Activated CD8-positive, alpha-beta memory T cell treated with anti-CD3 and anti-CD28 coated beads, Interleukin-2, amount 10 ng/mL, durations not matched to agents 7 days and 5 days (primary cell): ENCODE measurements at regions not wholly inside any gene's neighbourhood (a gene's known extent, or its start where the extent isn't known, plus 50 kb on each side); places are given as distances from the start of the nearest gene placed in this dataset.

Source experiments
- ATAC-seq: fragments of 150-1000 bp; cut with Tn5 transposase; one replicate; pipeline ENCODE4 v1.10.0; 2021; ENCODE audit warnings: moderate library complexity
- CTCF ChIA-PET: fragments of 350-600 bp; sonication (Branson Sonifier 250); formaldehyde crosslinking; loops from one replicate; lab custom pipeline; 2021; ENCODE audit warnings: antibody characterized with exemption; lab: Charles Lee
- DNase-seq: peaks from one replicate; pipeline ENCODE4 v3.0.0-alpha.2; 2020
- H3K27ac Mint-ChIP-seq: one replicate; pipeline ENCODE4 v1.8.0; 2021; ENCODE audit warnings: mild to moderate bottlenecking, mixed read lengths
- H3K27me3 Mint-ChIP-seq: one replicate; pipeline ENCODE4 v1.8.0; 2021; ENCODE audit warnings: mixed read lengths
- H3K36me3 Mint-ChIP-seq: one replicate; pipeline ENCODE4 v1.8.0; 2021; ENCODE audit warnings: mild to moderate bottlenecking, mixed read lengths
- H3K4me1 Mint-ChIP-seq: one replicate; pipeline ENCODE4 v1.8.0; 2021; ENCODE audit warnings: mixed read lengths
- H3K4me3 Mint-ChIP-seq: one replicate; pipeline ENCODE4 v1.8.0; 2021; ENCODE audit warnings: mild to moderate bottlenecking, moderate library complexity, mixed read lengths
- H3K9me3 Mint-ChIP-seq: one replicate; pipeline ENCODE4 v1.8.0; 2022; ENCODE audit warnings: low read depth, mixed read lengths

DNA sequence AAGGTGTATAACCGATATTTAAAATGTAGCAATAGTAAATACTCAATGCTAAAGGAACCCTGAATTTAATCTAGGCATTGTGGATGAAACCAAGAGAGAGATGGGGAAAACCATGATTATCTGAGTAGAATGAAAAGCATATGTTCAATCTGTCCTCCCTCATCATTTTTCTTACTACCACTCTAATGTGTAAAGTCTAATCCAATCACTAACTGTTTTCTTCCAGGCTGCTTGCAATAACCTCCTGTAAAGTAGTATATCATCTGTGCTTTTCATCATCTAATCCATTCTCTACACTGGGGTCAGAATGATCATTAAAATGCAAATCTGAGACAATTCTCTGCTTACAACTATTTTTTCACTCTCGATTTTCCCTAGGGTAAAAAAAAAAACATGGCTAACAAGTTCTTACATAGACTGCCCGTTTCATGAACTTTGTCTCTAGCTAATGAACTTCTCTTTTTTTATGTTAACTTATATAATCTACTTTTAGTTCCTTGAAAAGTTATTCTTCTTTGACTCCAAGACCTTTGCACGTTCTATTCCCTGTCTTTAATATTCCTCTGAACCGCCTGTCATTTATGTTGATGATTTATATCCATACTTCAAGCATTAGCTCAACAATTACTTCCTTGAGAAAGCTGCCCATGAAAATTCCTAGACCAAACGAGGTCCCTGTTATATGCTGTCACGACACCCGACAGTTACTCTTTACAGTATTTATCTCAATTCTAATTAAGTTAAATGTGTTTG, 94.7 kb upstream of the SLC8A1 start:
- no peak overlapping the region for H3K4me3 Mint-ChIP-seq

DNA sequence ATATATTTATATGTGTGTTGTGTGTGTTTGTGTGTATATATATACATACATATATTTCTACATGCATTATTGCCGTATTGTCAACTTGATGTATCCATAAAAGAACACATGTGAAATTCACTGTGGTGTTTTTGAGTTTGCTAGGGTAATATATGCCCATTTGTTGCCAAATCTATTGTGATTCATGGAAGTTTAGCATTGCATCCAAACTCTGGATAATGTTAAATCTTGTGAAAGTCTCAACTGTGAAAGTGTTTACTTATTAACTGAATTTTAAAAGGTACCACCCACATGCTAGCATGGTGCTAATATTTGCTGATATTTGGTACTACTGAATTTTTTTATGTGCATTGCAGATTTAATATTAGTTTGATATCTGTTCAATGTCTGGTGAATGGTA, 96.6 kb upstream of the SLC8A1 start:
- no peak overlapping the region for H3K4me3 Mint-ChIP-seq
- H3K27ac Mint-ChIP-seq = no peak overlapping the region
- DNase-seq (no peak), ATAC-seq (no peak)
- H3K36me3 Mint-ChIP-seq = no peaks in the 10 kb centered on the region
- H3K4me1 Mint-ChIP-seq = no peaks in the 10 kb centered on the region
- CTCF ChIA-PET = no interaction called here
- no peaks in the 10 kb centered on the region for H3K9me3 Mint-ChIP-seq
- H3K27me3 Mint-ChIP-seq = no peaks in the 10 kb centered on the region

More for the DNA sequence above, 94.7 kb upstream of the SLC8A1 start:
- ATAC-seq (no peak), DNase-seq (no peak)
- CTCF ChIA-PET = no interaction called here
- Mint-ChIP-seq H3K36me3 (no peaks in the 10 kb centered on the region), H3K27ac (no peak overlapping the region), H3K27me3 (no peaks in the 10 kb centered on the region), H3K9me3 (no peaks in the 10 kb centered on the region), H3K4me1 (no peaks in the 10 kb centered on the region)

DNA sequence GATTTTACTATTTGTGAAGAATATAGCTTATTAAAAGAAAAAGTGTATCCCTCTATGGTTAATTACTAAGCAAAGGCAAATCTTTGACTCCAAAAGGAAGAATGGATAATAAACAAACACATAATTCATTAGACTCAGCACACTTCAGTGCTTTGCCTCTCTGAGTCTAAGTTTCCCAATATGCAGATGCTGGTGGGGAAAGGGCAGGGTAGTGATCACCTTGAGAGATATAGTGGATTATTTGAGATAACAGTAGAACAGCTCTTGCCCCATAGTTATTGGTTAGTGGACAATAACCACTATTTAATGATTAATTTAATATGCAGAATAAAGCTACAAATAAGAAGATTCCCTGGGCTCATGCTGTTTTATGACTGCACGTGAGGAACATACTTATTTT, 98.2 kb upstream of the SLC8A1 start:
- no peak for DNase-seq
- H3K27ac Mint-ChIP-seq = no peak overlapping the region
- no peaks in the 10 kb centered on the region for H3K36me3 Mint-ChIP-seq
- H3K27me3 Mint-ChIP-seq = no peaks in the 10 kb centered on the region
- no peaks in the 10 kb centered on the region for H3K9me3 Mint-ChIP-seq
- H3K4me1 Mint-ChIP-seq = no peaks in the 10 kb centered on the region
- CTCF ChIA-PET = no interaction called here
- no peak overlapping the region for H3K4me3 Mint-ChIP-seq
- no peak for ATAC-seq

DNA sequence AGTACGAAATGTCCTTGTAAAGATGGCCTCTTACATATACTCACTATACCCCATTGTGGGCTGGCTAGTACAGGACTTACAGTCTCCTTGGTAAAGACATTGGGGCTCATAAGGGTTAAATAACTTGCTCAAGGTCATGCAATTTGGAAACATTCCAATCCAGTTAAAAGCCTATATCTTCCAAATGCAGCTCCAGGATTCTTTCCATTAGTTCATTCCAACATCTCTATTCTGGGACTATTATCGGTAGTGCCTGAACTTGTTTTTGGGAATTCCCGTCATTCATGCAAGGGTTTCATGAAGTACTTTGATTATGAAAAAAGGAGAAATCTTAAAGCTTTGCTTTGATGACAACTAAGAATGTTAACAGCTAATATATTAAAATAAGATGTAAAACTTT, 99.2 kb upstream of the SLC8A1 start:
- H3K27ac Mint-ChIP-seq = no peak overlapping the region
- no peaks in the 10 kb centered on the region for H3K9me3 Mint-ChIP-seq
- no peak for ATAC-seq
- no peaks in the 10 kb centered on the region for H3K27me3 Mint-ChIP-seq
- DNase-seq = no peak
- no peaks in the 10 kb centered on the region for H3K36me3 Mint-ChIP-seq
- CTCF ChIA-PET = no interaction called here
- H3K4me1 Mint-ChIP-seq = no peaks in the 10 kb centered on the region
- no peak overlapping the region for H3K4me3 Mint-ChIP-seq

DNA sequence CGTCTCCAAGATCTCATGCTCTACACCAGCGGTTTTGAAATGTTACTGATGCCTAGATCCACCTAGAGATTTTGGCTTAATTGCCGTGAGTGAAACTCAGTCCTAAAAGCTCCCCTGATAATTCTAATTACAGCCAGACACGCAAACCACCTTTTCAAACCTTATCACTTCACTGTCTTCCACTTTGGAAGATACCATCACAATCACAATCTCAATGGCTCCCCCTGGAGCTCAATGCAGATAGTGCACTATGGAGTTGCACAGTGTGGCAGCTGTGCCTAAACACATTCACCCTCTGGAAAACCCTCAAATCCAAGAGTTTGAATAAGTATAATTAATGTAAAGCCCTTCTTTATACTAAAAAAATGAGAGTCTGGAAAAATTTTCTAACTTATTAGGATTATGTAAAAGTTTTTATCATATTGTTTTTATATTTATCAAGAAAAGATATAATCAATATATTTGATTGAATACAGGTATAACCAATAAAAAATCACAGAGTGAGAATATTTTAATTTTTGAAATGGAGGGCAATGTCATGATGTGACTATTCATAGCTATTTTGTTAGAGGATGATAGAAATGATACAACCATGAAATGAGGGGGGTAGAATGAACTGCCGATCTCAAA, 102.9 kb upstream of the SLC8A1 start:
- ATAC-seq (peak; percentile 55), DNase-seq (peak; percentile 60)
- no peaks in the 10 kb centered on the region for H3K4me1 Mint-ChIP-seq
- no peaks in the 10 kb centered on the region for H3K9me3 Mint-ChIP-seq
- no peak overlapping the region for H3K4me3 Mint-ChIP-seq
- H3K27ac Mint-ChIP-seq = no peak overlapping the region
- H3K27me3 Mint-ChIP-seq = no peaks in the 10 kb centered on the region
- H3K36me3 Mint-ChIP-seq = no peaks in the 10 kb centered on the region
- CTCF ChIA-PET = interaction anchor here (0.7 to 1.7 kb wide), 5 partner anchors 10 to 642 kb away, joined by 3 to 26 read pairs (median 4); no protein-coding TSS in a partner anchor

DNA sequence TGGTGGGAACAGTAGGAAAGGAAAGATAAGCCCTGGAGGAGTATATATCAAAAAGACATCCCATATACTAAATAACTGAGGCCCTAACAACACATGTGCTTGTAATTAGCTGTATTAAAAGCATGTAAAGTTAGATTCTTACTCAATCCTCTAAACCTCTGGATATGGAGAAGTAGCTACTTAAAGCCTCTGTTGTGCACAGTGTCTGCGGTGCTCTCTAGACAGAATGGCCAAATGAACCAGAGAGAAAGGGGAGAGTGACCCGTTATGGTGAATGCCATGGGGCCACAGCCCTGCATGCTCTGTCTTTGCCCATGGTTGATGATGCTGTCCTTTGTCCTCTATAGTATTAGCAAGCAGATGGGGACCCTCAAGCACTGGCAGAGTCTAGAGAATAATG, 104.4 kb upstream of the SLC8A1 start:
- no peaks in the 10 kb centered on the region for H3K4me1 Mint-ChIP-seq
- ATAC-seq = no peak
- DNase-seq = no peak
- no peaks in the 10 kb centered on the region for H3K36me3 Mint-ChIP-seq
- H3K4me3 Mint-ChIP-seq = no peak overlapping the region
- H3K27ac Mint-ChIP-seq = no peak overlapping the region
- H3K27me3 Mint-ChIP-seq = no peaks in the 10 kb centered on the region
- CTCF ChIA-PET = no interaction called here
- no peaks in the 10 kb centered on the region for H3K9me3 Mint-ChIP-seq

DNA sequence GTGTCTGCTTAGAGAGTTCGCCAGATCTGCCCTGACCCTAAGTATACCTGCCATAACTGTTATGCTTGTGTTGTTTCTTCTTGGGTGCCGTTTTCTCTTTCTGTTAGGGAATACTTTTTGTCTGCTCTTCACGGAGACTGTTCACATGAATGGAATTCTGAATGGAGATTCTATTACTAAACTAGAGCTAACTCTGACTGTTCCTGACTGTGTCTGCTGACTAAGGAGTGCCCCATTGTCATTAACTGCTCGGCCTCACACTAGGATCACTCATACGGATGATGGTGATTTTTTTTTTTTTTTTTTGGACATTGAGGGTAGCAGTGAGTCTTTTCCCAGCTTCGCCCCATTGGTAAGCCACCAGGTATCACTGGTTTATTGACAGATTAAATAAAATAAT, 104.8 kb upstream of the SLC8A1 start:
- Mint-ChIP-seq H3K9me3 (no peaks in the 10 kb centered on the region), H3K4me1 (no peaks in the 10 kb centered on the region), H3K27me3 (no peaks in the 10 kb centered on the region), H3K4me3 (no peak overlapping the region), H3K36me3 (no peaks in the 10 kb centered on the region), H3K27ac (no peak overlapping the region)
- no peak for DNase-seq
- no peak for ATAC-seq
- CTCF ChIA-PET = no interaction called here

DNA sequence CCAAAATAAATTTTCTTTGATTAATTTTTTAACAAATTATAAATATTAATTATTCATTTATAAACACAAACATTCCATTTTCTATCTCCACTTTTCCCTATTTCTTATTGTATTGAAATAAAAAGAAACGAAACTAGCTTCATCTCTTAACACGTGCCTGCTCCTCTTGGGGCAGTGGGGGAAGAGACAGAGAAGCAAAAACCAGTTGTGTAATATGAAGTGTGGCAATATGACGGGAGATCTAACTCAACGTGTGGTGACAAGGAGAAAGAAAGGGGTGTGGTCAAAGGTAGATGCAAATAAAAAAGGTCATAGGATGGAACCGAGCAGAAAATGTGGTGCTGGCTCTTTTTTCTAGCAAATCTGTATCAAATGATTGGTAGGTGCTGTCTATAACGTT, 106.9 kb upstream of the SLC8A1 start:
- Mint-ChIP-seq H3K27me3 (no peaks in the 10 kb centered on the region), H3K36me3 (no peaks in the 10 kb centered on the region), H3K4me3 (no peak overlapping the region), H3K4me1 (no peaks in the 10 kb centered on the region), H3K9me3 (no peaks in the 10 kb centered on the region), H3K27ac (no peak overlapping the region)
- CTCF ChIA-PET = no interaction called here
- DNase-seq = no peak
- no peak for ATAC-seq

DNA sequence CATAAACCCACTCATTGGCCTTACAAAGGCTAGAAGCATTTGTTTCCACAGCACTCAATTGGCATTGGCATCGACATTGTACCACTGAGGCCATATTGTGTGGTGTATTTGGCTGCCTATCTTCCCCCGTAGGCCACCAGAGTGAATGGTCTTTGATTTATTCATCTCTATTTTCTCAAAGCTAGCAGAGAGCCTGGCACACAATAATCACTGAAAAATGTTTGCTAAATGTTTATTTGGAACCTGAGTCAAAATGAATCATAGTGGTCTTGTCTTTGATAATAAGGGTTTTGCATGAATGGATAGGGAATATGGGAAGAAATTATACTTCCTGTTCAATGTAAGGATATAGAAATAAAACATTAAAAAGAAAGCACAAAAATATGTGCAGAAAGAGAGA, 107.3 kb upstream of the SLC8A1 start:
- Mint-ChIP-seq H3K4me3 (no peak overlapping the region), H3K36me3 (no peaks in the 10 kb centered on the region), H3K4me1 (no peaks in the 10 kb centered on the region), H3K9me3 (no peaks in the 10 kb centered on the region), H3K27ac (no peak overlapping the region), H3K27me3 (no peaks in the 10 kb centered on the region)
- CTCF ChIA-PET = no interaction called here
- DNase-seq = no peak
- no peak for ATAC-seq

DNA sequence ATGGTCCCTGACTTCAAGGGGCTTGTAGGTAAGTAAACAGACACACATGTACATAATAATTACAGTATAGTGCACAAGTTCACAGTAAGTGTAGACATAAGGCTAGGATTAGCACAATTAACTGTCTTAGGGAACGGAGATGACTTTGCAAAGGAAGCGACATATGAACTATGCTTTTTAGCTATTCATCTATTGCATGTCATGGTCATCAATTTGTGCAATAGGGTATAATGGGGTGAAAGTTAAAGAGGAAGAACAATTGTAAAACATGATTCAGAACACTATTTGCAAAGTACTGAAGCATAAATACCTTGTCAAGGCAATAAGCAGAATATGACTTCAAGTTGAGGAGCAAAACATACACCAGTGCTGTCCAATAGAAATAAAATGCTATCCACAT, 112.3 kb upstream of the SLC8A1 start:
- no peak overlapping the region for H3K27ac Mint-ChIP-seq
- DNase-seq = no peak
- no peaks in the 10 kb centered on the region for H3K27me3 Mint-ChIP-seq
- ATAC-seq = no peak
- CTCF ChIA-PET = interaction anchor here (1.0 kb wide), 1 partner anchor 10 kb away, joined by 4 read pairs; no protein-coding TSS in a partner anchor
- no peaks in the 10 kb centered on the region for H3K9me3 Mint-ChIP-seq
- H3K36me3 Mint-ChIP-seq = no peaks in the 10 kb centered on the region
- H3K4me3 Mint-ChIP-seq = no peak overlapping the region
- no peaks in the 10 kb centered on the region for H3K4me1 Mint-ChIP-seq

DNA sequence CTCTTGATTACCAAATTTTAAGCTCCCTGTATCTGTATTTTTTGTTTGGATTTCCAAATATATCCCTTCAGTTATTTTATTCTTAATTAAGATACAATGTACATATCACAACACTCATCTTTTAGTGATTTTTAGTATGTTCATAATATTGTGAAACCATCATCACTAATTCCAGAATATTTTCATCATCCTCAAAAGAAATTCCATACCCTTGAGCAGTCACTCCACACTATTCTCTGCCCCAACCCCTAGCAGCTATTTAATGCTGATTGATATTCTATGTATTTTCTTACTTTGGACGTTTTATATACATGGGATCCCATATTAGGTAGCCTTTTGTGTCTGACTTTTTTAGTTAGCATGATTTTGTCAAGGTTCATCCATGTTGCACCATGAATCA, 127.4 kb upstream of the SLC8A1 start:
- H3K27ac Mint-ChIP-seq = no peak overlapping the region
- H3K4me1 Mint-ChIP-seq = no peaks in the 10 kb centered on the region
- H3K4me3 Mint-ChIP-seq = no peak overlapping the region
- H3K36me3 Mint-ChIP-seq = no peaks in the 10 kb centered on the region
- no peak for ATAC-seq
- H3K9me3 Mint-ChIP-seq = peaks cover 5% of the 10 kb centered on the region
- CTCF ChIA-PET = no interaction called here
- H3K27me3 Mint-ChIP-seq = no peaks in the 10 kb centered on the region
- DNase-seq = no peak

DNA sequence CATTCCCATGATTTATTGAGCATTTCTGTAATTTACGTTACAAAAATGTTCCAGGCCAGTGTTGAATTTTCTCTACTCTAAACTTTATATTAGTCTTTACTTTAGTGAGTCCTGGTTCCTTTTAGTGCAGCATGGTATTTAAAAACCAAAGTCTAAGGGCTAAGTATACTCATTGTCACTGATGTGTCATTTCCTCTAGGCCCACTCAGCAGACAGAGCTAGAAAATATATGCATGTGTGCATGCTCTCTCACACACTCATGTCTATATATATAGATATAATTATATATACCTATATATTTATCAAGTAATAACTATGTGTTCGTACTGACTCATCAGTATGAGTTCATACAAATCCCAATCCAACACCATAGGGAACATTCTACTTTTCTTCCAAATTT, 132.5 kb upstream of the SLC8A1 start:
- H3K36me3 Mint-ChIP-seq = no peaks in the 10 kb centered on the region
- CTCF ChIA-PET = no interaction called here
- no peak overlapping the region for H3K4me3 Mint-ChIP-seq
- no peak overlapping the region for H3K27ac Mint-ChIP-seq
- ATAC-seq = no peak
- H3K4me1 Mint-ChIP-seq = no peaks in the 10 kb centered on the region
- H3K9me3 Mint-ChIP-seq = peaks cover 5% of the 10 kb centered on the region
- DNase-seq = no peak
- no peaks in the 10 kb centered on the region for H3K27me3 Mint-ChIP-seq

DNA sequence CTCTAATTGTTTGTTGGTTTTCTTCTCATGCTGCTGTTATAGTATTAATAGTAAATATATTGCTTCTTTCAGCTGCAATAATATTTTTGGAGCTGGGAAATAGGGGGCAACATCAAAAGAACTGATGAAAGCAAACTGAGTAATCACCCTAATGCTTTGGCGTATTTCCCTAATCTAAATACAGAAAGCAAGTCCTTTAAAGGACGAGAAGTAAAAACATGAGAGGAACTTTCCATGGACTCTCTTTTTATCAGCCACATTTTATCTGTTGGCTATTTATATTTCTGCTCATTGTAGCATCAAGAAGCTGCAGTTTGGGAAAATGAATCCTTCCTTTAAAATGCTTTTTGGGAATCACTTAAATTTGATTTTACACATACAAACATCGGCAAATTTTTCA, 139.9 kb upstream of the SLC8A1 start:
- Mint-ChIP-seq H3K36me3 (no peaks in the 10 kb centered on the region), H3K4me3 (no peak overlapping the region), H3K27me3 (no peaks in the 10 kb centered on the region), H3K4me1 (no peaks in the 10 kb centered on the region), H3K27ac (no peak overlapping the region), H3K9me3 (no peaks in the 10 kb centered on the region)
- DNase-seq (no peak), ATAC-seq (no peak)
- CTCF ChIA-PET = no interaction called here

DNA sequence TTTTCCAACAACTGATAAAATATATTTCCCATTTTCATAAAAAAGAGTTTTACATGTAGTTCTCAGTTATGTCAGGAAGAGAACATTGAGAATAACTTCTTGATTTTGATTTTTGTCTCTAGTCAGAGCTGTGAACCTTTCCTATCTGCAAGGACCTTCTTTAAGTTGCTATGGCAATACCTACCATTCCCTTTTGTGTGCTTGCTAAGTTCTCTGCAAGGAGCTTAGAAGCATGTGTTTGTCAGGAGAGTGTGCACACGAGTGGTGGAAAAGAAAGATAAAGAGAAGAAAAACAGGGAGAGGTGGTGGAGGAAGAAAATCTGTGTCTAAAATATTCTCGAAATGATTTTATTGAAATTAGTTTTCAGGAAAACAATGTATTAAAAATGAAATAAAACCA, 140.3 kb upstream of the SLC8A1 start:
- Mint-ChIP-seq H3K27ac (no peak overlapping the region), H3K27me3 (no peaks in the 10 kb centered on the region), H3K36me3 (no peaks in the 10 kb centered on the region), H3K4me1 (no peaks in the 10 kb centered on the region), H3K4me3 (no peak overlapping the region), H3K9me3 (no peaks in the 10 kb centered on the region)
- no peak for DNase-seq
- no peak for ATAC-seq
- CTCF ChIA-PET = no interaction called here
